NCI-H82 treated with DMSO at 0.1 percent for 48 hours (cell line): ENCODE measurements at regions not wholly inside any gene's neighbourhood (a gene's known extent, or its start where the extent isn't known, plus 50 kb on each side); places are given as distances from the start of the nearest gene placed in this dataset.

Experiments used
- DNase-seq: peaks from one replicate; lab custom pipeline; 2025; ENCODE audit not compliant: unreplicated experiment; lab: John Stamatoyannopoulos, UW

DNA sequence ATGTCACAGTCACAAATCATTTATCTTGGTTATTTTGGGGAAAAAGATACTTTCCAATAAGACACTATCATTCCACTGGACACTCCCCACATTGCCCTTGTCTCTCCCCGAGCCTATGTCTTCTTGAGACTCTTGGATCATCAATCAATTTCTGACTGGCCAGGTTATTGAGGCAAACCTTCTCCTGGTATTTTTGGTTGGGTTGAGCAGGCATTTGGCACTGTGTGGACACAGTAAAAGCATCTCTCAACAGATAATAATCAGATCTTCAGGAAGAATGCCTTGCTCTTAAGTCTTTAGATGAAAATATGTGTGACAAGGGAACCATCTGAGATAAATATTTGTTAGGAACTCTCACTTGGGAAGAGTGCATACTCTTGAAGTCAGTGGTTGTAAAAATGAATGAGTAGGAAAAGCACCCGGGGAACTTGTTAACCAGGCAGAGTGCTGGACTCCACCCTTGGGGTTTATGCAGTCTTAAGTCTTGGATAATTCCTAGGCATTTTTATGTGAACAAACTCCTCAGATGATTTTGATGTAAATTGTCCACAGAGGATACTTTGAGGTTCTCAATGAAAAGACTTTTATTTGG lies 223.8 kb upstream of the CLINT1 start:
- no peak for DNase-seq

DNA sequence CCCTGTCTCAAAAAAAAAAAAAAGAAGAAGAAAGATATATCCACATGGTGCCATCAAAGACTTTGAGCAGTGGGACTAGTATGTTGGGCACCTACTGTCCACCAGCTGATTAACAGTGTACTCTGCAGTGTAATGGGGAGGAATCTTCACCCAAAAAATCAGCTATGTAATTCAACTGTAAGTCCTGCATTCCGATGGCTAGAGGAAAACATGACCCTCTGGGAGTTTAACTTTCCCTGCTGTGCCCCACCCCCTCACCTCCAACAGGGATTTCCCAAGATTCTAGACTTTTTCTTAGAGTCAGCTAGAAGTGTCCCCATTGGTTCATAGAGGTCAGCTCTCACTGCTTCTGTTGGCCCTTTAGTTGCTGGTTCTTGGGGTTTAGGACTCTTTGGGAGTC lies 221.2 kb upstream of the CLINT1 start:
- no peak for DNase-seq

DNA sequence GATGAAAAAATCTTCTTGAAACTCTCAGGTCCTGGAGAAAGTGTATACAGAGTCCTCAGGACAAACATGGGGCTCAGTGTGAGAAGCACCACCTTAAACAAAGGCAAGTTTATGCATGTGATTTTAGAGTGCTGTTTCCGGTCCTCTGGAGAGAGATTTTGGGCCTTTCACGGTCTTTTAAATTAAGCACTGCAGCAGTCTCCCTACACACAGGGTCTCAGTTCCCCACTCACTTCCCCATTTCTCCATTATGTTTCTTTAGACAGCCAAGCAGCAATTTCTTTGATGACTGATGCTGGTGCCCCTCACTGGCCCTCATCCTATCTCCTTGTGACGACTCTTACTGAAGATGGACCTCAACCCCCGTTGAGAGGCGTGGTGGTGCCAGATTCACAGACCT lies 220.2 kb upstream of the CLINT1 start:
- no peak for DNase-seq

DNA sequence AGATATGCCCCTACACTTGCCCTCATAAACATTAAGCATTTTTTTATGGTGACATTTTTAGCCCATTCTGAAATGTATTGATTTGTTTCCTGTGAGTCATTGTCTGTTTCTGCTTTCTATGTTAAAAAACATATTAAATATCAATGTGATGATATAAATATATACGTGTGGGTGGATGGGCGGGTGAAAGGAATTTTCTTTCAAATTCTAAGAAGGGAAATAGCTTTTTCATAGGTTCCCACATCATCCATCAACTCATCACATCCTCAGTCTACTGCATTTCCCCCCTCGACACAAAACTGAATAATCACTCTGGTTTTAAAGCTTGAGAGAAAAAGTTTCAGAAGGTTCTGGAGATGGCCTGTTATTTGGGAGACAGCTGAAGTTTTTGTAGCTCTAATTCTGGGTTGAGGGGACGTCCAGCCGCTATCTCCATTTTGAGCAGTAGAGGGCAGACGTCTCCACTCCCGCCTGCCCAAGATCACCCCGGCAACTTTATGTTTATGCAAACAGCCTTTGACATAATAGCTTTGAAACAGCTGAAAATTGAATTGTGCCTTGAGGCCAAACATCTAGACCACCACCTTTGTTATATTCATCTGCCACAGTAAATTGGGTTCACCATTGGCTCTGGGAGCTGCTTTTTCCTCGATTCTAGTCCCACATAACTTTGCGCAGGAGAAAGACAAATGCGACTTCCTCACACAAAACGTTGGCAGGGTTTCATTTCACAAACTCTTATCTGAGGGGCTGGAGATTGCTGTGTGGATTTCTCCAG lies 216.2 kb upstream of the CLINT1 start:
- DNase-seq, result peak; percentile 16

DNA sequence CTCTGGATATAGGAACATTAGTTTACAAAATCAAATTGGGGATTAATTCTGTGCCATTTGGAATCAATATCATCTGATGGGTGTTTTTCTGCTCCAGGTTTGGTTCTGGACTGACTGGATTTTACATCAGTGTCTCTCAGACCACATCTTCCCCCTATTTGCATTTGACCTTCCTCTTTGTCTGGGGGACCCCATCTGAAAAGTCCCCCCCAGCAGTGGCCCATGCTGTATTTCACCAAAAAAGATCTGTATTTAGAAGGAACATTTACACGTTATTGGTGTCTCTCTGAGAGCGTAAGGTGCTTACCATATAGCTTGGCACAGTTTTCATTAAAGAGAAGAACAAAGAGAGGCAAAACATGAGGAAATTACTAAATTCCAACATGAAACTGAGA lies 215.6 kb upstream of the CLINT1 start:
- DNase-seq, result no peak

DNA sequence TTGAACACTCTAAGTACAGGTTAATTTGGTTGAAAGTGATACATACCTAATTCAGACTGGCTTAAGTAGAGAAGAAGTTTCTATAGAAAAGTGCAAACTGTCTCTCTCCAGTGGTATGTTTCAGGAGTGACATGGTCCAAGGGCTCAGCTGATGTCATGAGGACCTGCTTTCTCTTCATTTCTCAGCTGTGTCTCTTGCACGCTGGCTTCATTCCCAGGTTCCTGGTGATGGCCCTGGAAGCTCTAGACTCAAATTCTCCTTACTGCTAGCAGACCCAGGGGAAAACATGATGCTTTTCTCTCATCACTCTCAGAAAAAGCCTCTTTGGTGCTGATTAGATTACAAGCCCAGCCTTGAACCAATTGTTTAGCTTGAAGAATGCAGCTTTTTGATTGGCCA lies 211.9 kb upstream of the CLINT1 start:
- no peak for DNase-seq

DNA sequence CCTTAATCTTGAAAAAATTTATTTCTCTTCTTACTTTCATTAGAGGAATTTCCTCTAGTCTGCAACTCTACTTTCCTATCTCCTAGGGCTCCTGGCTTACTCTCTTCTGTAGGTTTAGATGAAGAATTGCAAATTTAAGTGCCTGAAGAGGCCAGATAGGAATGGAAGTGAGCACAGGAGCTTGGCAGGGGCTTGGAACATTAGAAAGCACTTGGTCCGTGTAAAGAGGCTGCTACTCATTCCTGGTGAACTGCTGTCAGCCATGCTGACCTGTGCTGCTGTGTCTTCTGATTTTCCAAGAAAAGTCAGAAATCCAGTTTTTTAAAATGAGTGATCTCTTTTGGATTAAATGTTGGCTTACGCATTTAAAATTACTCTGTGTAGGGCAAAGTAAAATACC lies 210.9 kb upstream of the CLINT1 start:
- DNase-seq, result no peak

DNA sequence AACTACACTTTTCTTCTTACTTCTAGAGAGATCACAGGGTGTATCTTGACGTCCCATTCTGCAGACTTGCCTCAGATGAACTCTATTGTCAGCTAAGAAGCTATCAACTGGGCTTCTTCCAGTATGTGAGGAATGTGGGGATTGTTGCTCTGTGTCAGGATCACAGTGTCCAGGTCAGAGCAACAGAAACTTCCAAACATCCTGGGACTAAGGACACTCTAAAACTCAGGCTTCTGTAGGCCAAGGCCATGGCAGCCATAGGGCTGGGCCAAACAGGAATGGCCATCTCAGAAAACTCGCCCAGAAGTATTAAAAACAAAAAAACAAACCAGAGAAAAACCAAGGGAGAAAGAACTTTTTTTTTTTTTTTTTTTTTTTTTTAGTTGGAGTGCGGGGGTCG lies 210.0 kb upstream of the CLINT1 start:
- DNase-seq, result no peak

DNA sequence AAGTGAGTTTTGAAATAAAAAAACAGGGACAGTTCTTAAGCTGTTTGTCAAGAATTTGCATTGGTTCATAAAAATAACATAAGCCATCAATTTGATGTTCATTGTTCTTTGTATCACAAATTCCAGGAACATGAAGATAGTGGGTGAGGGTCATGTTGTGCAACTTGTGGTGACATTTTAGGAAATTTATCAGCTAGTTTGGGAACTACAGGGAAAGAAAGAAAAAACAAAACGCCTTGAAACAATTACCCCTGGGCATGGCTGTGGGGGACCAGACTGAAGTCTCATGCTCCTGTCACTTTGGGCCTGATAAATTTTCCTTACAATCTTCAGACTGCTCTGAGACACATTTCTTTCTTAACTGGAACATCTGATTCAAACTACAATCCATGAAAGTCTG lies 207.1 kb upstream of the CLINT1 start:
- no peak for DNase-seq

DNA sequence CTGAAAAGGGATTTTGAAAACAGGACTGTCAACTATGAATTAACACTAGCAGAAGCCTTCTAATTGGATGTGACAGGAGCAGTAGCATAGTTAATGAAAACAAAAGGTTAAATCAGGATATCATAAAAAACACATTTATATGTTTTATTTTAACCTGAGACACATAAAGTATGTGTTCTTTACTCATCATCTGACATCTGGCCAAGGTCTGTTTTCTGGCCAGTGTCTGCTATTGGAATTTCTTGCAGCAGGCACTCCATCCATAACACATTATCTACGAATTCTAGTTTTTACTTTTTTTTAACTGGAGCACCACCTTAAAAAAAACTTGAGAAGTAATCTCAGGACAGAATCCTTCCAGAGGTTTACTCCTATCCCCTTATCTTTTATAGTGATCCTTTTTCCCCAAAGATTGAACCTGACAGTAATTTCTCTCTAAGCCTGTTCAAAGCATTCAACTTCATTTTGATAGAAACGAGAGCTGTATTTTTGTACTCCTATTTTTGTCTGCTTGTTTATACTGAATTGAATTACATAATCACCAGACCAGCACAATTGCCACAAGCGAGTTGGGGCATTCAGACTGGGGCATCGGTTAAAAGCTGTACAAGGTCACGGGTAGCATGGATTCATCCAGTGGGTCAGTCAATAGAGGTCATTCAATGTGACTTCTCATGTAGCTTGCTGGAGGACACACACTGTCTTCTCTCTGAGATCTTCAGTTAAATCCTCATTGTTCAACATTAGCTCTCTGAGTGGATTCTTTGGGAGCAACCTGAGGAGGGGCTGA lies 205.6 kb upstream of the CLINT1 start:
- DNase-seq, result no peak

DNA sequence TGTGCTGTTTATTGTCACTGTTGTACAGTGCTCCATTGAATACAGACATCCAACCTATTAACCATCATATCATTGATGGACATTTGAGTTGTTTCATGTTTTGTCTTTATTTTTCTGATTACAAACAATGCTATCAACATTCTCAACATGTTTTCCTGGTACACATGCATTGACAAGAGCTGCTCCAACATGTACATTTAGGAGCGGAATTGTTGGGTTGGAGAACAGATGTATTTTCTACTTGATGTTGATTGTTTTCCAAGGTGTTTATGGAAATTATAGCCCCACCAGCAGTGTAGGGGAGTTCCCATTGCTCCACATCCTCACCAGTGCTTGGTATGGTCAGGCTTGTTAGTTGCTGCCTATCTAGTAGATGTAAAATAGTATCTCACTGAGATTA lies 204.1 kb upstream of the CLINT1 start:
- no peak for DNase-seq

DNA sequence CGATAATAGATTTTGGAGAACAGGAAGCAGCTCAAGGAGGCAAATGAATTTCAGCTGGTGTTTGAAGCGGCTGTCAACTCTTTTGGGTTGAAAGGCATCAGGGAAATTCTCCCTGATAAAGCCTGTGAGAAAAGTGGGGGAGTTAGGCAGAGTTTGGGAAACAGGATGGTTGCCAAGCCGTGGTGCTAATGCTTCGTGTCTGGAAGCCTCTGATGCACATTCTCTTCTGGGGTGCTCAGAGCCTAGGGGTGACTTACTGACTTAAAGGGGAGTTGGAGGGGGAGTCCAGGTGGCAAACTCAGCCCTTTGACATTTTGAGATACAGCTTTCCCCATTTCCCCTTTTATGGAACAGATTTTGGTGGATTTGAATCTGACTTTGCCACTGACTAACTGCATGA lies 202.5 kb upstream of the CLINT1 start:
- DNase-seq, result no peak

DNA sequence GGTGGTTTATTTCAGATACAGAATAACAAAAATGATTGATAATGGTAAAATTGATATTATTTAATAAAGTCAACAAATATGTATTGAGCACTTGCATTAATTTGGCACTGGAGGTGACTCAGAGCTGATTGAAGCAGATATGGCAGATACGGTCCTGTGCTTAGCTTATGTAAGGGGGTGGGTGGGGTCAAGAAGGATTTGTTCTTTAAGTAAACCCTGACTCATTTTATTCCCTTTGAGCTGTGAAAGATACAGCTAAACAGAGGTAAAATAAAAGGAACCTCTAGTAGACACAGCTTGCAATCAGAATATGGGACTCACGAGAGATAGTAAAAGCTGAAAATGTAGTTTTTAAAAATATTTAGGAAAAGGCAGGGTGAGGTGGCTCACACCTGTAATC lies 201.3 kb upstream of the CLINT1 start:
- DNase-seq, result no peak

DNA sequence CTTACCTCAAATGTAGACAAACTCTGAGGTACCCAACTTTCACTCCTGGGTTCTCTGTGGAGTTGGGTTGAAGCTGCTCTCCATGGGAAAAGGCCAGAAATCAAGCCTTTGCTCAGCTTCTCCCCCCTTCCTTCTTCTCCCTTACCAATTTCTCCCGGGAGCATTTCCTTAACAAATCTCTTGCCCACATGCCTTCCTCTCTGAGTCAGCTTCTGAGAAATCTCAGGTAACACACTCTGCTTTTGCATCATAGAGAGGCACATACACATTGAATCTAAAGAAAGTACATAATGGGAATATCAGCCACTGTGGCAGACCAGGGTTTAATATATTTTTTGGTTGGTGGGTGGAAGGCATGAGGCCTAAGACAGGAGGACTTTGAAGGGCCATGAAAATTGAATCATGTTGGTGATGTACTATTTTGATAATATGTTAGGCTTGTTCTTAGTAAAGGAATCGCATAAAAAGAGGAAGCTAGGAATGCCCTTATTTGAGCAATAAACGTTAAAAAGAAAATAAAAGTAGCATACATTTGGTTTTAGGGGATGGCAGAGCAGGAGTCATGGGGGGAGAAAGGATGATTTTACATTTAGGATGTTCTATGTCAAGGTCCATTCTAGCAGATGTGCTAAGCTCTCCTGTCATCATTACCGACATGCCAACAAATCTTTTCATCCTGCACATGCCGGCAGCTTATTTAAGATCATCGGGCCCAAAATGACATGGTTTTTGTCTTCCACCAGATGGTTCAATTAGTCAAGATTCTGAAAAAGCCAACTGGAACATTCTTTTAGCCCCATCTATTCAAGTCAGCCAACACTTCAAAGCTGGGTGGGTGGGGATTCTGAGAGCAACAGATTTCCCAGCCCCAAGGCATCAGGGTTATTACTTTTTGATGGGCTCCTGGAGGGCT lies 199.5 kb upstream of the CLINT1 start:
- no peak for DNase-seq

DNA sequence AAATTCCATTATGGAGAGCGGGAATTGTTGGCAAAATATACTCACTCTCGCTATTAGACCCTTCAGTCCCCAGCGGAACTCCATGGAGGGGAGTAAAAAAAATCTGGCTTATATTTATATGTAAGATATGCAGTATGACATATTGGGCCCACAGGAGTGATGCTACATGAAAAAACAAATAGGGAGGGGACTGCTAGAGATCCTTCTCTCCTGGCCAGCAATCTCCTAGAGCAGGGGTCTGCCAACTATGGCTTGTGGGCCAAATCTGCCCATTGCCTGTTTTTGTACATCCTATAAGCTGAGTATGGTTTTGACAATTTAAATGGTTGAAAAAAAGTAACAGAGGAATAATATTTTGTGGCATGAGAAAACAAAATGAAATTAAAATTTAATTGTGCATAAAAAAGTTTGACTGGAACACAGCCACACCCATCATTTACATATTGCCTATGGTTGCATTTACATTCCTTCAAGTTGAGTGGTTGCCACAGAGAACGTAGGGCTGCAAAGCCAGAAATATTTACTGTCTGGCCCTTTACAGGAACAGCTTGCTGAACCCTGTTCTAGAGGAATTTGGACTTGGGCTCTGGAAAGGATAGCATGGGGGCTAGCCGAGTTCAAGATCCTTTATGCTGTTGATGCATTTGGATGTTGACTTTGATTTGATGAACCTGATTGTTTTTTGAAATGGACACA lies 197.3 kb upstream of the CLINT1 start:
- no peak for DNase-seq

DNA sequence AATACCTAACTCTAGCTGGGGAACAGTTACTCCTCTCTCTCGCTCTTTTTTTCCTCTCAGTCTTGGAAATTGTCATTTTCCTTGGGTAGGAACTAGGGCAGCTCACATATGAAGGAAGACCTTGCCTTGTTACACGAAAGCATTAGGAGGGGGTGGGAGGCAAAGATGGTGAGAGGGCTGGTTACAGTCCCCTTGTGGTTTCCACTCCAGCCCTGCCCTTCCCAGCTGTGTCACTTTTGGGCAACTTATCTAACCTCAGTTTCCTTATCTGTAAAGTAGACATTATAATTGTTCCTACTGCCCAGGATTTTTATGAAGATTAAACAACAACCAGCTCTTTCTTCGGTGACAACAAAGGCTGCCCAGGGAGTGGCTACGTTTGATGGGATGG lies 196.2 kb upstream of the CLINT1 start:
- no peak for DNase-seq

DNA sequence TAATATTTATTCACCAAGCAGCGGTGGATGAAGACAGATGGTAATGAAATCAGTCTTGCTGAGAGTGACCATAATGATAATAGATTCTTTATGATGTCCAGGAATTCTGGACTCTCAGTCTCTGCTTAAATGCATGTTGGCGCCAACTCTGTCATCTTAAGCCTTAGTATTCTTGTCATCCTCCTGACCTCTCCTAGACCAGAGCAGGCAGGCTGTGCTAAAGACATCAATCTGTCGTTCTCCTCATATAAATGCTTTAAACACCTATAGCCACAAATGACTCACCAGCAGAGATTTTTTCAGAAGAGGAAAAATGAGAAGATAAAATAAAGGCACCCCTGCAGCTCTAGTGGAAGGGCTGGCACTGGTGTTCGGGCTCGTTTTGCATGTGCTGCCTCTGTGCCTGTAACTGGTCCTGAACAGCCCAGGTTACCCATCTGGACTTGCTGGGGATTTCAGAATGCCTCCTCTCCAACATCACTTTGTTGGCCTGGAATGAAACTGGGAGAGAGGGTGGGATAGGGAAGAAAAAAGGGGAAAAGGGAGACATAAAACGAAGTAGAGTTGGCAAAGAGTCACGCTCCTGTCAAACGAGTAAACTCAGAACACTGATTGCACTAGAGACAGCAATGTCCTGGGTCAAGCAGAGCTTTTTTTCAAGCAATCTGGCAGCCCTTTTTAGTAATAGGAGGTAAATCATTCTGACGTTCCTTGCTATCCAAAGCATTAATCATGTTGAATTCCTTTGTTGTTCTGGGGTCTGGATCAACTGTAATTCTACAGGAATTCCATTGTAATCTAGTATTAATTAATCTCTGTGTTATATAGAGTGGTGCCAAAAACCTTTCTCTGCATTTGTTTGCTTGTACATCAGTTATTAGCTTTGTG lies 195.5 kb upstream of the CLINT1 start:
- DNase-seq, result no peak

DNA sequence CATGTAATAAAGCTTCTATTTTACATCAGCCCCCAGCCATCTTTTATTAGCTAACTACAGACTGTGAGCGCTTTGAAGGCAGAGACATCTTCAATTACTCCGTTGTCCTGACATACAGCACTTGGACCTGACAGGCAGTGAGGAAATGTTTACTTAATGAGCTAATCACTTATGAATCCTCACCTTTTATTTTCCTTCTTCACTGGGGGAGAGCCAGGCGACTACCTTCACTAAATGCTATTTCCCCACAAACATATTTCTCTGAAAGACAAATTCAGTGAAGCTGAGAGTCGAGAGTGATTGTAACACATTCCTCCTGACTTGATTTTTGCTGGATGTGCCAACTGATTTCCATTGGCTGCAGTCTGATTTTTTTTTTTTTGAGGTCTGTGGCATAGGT lies 192.1 kb upstream of the CLINT1 start:
- DNase-seq, result no peak

DNA sequence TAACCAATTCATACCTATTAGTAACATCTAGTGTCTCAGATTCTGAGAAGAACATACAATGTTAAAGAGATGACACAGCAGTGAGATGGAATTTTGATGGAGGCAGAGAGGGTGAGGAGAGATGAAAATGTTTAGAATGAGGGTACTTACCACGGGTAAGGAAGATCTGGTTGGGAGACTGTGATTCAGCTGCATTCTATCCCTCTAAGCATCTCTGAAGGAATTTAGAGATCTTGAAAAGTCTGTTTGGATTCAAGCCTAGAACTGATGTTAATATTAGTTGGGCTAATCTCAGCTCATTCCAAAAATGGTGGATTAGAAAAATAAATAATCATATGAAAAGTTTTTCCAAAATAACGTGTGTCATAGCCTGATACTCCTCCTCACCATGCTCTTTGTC lies 191.5 kb upstream of the CLINT1 start:
- no peak for DNase-seq

DNA sequence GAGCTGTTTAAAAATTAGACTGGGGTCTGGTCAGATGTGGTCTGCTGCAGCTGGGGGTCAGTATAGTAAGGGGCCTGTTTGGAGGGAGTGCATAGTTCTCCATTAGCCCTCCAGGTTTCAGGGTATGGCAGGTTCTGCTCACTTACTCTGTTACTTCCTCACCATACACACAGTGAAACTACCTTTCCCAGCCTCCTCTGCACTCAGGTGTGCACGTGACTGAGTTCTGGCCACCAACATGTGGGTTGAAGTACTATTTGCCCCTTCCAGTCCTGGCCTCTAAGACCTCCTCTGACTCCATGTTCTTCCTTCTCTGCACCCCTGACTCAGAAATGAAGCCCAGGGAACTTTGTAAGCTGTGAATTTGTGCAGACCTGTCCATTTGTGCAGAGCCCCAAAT lies 190.5 kb upstream of the CLINT1 start:
- DNase-seq, result no peak
